Activated CD8-positive, alpha-beta memory T cell treated with anti-CD3 and anti-CD28 coated beads for 36 hours (primary cell): ENCODE measurements at regions not wholly inside any gene's neighbourhood (a gene's known extent, or its start where the extent isn't known, plus 50 kb on each side); places are given as distances from the start of the nearest gene placed in this dataset.

Experiments used
- CTCF ChIA-PET: fragments of 350-600 bp; sonication (Branson Sonifier 250); formaldehyde crosslinking; loops from one replicate; lab custom pipeline; 2021; ENCODE audit warnings: antibody characterized with exemption; lab: Charles Lee
- POLR2A ChIA-PET: fragments of 350-600 bp; sonication (Branson Sonifier 250); formaldehyde crosslinking; loops from one replicate; lab custom pipeline; 2021; ENCODE audit warnings: antibody characterized with exemption; lab: Charles Lee

- ChIA-PET CTCF (no interaction called here), POLR2A (no interaction called here)
Observed at GRCh38 chr10:125212150-125212809, 51.9 kb upstream of the CTBP2 start.
